IMR-90 (cell line): ENCODE measurements at regions not wholly inside any gene's neighbourhood (a gene's known extent, or its start where the extent isn't known, plus 50 kb on each side); places are given as distances from the start of the nearest gene placed in this dataset.

ENCODE experiments used
- ATAC-seq: fragments of 200-7000 bp; cut with Tn5 transposase; 2 replicates; pipeline ENCODE4 v1.9.1; 2020; ENCODE audit warnings: low read depth, mild to moderate bottlenecking, moderate library complexity
- BruUV-seq: library from RNA; stranded (reverse); fragments of 400-500 nt; replicated peaks from 2 replicates; lab custom pipeline; 2021; lab: Mats Ljungman, UMichigan
- CTCF ChIA-PET: fragments of 300-600 bp; formaldehyde crosslinking; extraction: SDS; loops from one replicate; lab custom pipeline; 2021; ENCODE audit warnings: antibody characterized with exemption; lab: Yijun Ruan, JAX
- POLR2A ChIA-PET: fragments of 300-600 bp; sonication (Branson Sonifier 250); formaldehyde crosslinking; loops from one replicate; lab custom pipeline; 2022; ENCODE audit warnings: antibody characterized with exemption; ENCODE audit not compliant: unreplicated experiment; lab: Charles Lee
- DNase-seq: peaks from one replicate; pipeline ENCODE4 v3.0.0; 2013
- H2AFZ ChIP-seq: replicated peaks from 2 replicates; pipeline ENCODE3; 2013; ENCODE audit warnings: low read length, mild to moderate bottlenecking; ENCODE audit not compliant: poor library complexity
- H2AK5ac ChIP-seq: 2 replicates; pipeline ENCODE4 v1.6.1; 2013; ENCODE audit warnings: low read depth, low read length, inconsistent platforms
- H2AK9ac ChIP-seq: replicated peaks from 2 replicates; pipeline ENCODE3; 2013; ENCODE audit warnings: mild to moderate bottlenecking, low read depth, low read length, moderate library complexity; ENCODE audit not compliant: poor library complexity
- H2BK120ac ChIP-seq: 2 replicates; pipeline ENCODE4 v1.6.1; 2013; ENCODE audit warnings: low read depth, low read length, inconsistent platforms
- H2BK15ac ChIP-seq: 3 replicates; pipeline ENCODE4 v1.6.1; 2013; ENCODE audit warnings: low read depth, low read length, inconsistent platforms
- H2BK20ac ChIP-seq: 2 replicates; pipeline ENCODE4 v1.6.1; 2013; ENCODE audit warnings: low read depth, mild to moderate bottlenecking, inconsistent platforms, low read length, moderate library complexity
- H2BK5ac ChIP-seq: 2 replicates; pipeline ENCODE4 v1.6.1; 2013; ENCODE audit warnings: mild to moderate bottlenecking, low read depth, low read length, inconsistent platforms; ENCODE audit not compliant: poor library complexity, severe bottlenecking
- H3K14ac ChIP-seq: replicated peaks from 2 replicates; pipeline ENCODE4 v1.6.1; 2013; ENCODE audit warnings: low read depth, low read length, inconsistent platforms
- H3K18ac ChIP-seq: 2 replicates; pipeline ENCODE4 v1.6.1; 2013; ENCODE audit warnings: low read depth, low read length, control low read depth
- H3K23ac ChIP-seq: 2 replicates; pipeline ENCODE4 v1.6.1; 2013; ENCODE audit warnings: low read depth, low read length, inconsistent platforms
- H3K27ac ChIP-seq: 2 replicates; pipeline ENCODE4 v1.5.1; 2013; ENCODE audit warnings: mild to moderate bottlenecking, control low read depth, low read length; ENCODE audit not compliant: insufficient read depth
- H3K27me3 ChIP-seq: 2 replicates; pipeline ENCODE4 v1.6.1; 2013; ENCODE audit warnings: low read length; ENCODE audit not compliant: control insufficient read depth, insufficient read depth
- H3K36me3 ChIP-seq: 2 replicates; pipeline ENCODE4 v1.6.1; 2013; ENCODE audit warnings: low read length, mixed read lengths; ENCODE audit not compliant: control insufficient read depth, insufficient read depth
- H3K4ac ChIP-seq: 2 replicates; pipeline ENCODE4 v1.6.1; 2013; ENCODE audit warnings: low read depth, low read length, inconsistent platforms
- H3K4me1 ChIP-seq: 2 replicates; pipeline ENCODE4 v1.6.1; 2013; ENCODE audit warnings: low read length, mixed read lengths; ENCODE audit not compliant: control insufficient read depth, insufficient read depth
- H3K4me2 ChIP-seq: 2 replicates; pipeline ENCODE4 v1.6.1; 2013; ENCODE audit warnings: low read depth, mild to moderate bottlenecking, control low read depth, low read length, moderate library complexity
- H3K4me3 ChIP-seq: 2 replicates; pipeline ENCODE4 v1.5.1; 2013; ENCODE audit warnings: low read depth, mild to moderate bottlenecking, control low read depth, low read length, moderate library complexity; ENCODE audit not compliant: insufficient read depth
- H3K56ac ChIP-seq: 2 replicates; pipeline ENCODE4 v1.6.1; 2013; ENCODE audit warnings: low read length, inconsistent platforms; ENCODE audit not compliant: insufficient read depth; ENCODE audit errors: extremely low read depth
- H3K79me1 ChIP-seq, 2 experiments: 2 replicates each; pipeline ENCODE4 v1.6.1; 2013; ENCODE audit warnings: low read length in 2 of 2, inconsistent platforms in 1 of 2, low read depth in 1 of 2
- H3K9ac ChIP-seq: 2 replicates; pipeline ENCODE4 v1.6.1; 2013; ENCODE audit warnings: low read depth, low read length, control low read depth
- H3K9me1 ChIP-seq: 2 replicates; pipeline ENCODE4 v1.6.1; 2013; ENCODE audit warnings: low read length, inconsistent platforms; ENCODE audit not compliant: insufficient read depth
- H3K9me3 ChIP-seq: 2 replicates; pipeline ENCODE4 v1.6.1; 2013; ENCODE audit warnings: low read length; ENCODE audit not compliant: control insufficient read depth, insufficient read depth
- H4K20me1 ChIP-seq: 2 replicates; pipeline ENCODE4 v1.6.1; 2013; ENCODE audit warnings: low read length, inconsistent platforms; ENCODE audit not compliant: insufficient read depth
- H4K5ac ChIP-seq: 2 replicates; pipeline ENCODE4 v1.6.1; 2013; ENCODE audit warnings: mild to moderate bottlenecking, low read depth, low read length, control low read depth
- H4K8ac ChIP-seq, 2 experiments: 2 replicates each; pipeline ENCODE4 v1.6.1; 2013; ENCODE audit warnings: low read depth in 2 of 2, low read length in 2 of 2, control low read depth in 1 of 2, inconsistent platforms in 1 of 2
- H4K91ac ChIP-seq: 2 replicates; pipeline ENCODE4 v1.6.1; 2013; ENCODE audit warnings: low read depth, low read length, inconsistent platforms; ENCODE audit not compliant: insufficient read depth
- CEBPB ChIP-seq: IDR thresholded peaks from 2 replicates; pipeline ENCODE4 v1.6.1; 2012; ENCODE audit warnings: low read depth, low read length, improper control_type of control experiment
- MAZ ChIP-seq: IDR thresholded peaks from 2 replicates; pipeline ENCODE4 v1.6.1; 2012; ENCODE audit warnings: low read depth, mild to moderate bottlenecking, low read length, improper control_type of control experiment, moderate library complexity, borderline replicate concordance
- POLR2A ChIP-seq: IDR thresholded peaks from 2 replicates; pipeline ENCODE4 v1.6.1; 2012; ENCODE audit warnings: mild to moderate bottlenecking, low read depth, low read length
- WGBS, 2 experiments: methylation state at CpG; one replicate each; pipeline versions ENCODE4 v1.1.5 to v1.1.7; 2013; ENCODE audit warnings: missing lambda C conversion rate in 2 of 2; ENCODE audit not compliant: insufficient read length in 1 of 2; ENCODE audit errors: extremely low coverage in 2 of 2; 5-methylcytosine and 5-hydroxymethylcytosine counted together
- dilution Hi-C: fragments of 300-500 bp; cut with HindIII; formaldehyde crosslinking; loops from one replicate; pipeline ENCODE4 v1.14.3; 2018; ENCODE audit warnings: low sequenced_read_pairs; ENCODE audit not compliant: unreplicated experiment
- in situ Hi-C: fragments of 300-500 bp; cut with MboI; formaldehyde crosslinking; loops from 3 replicates; pipeline ENCODE4 v1.14.3; 2019; ENCODE audit warnings: low sequenced_read_pairs, inconsistent platforms, mixed read lengths
- intact Hi-C: fragments of 100-400 bp; cut with micrococcal nuclease; formaldehyde crosslinking; loops from 2 replicates; pipeline ENCODE4 v1.10.0; 2022

GRCh38 chr15:81589671-81590070 lies 215.7 kb upstream of the TMC3 start:
- H2BK20ac ChIP-seq, result no peak overlapping the region
- H3K27me3 ChIP-seq, result no peaks in the 10 kb centered on the region; the same call in 1 of the 2 replicates
- intact Hi-C loops, result no loop called here
- H3K4me3 ChIP-seq, result no peak overlapping the region
- no CpG with 5 or more reads among the region's 4 CpGs for WGBS, 2 experiments
- H3K4me2 ChIP-seq, result no peak overlapping the region
- dilution Hi-C loops, result no loop called here
- no peaks in the 10 kb centered on the region for H4K20me1 ChIP-seq
- H3K18ac ChIP-seq, result no peak overlapping the region
- no peak overlapping the region for H2AK9ac ChIP-seq
- ATAC-seq, result no peak
- H4K8ac ChIP-seq, result no peak overlapping the region
- no peak overlapping the region for H2AFZ ChIP-seq
- H3K36me3 ChIP-seq, result no peaks in the 10 kb centered on the region
- H2BK15ac ChIP-seq, result no peak overlapping the region
- no peak overlapping the region for H4K5ac ChIP-seq
- no peak overlapping the region for H2BK120ac ChIP-seq
- in situ Hi-C loops, result no loop called here
- H3K9ac ChIP-seq, result no peak overlapping the region
- H2BK5ac ChIP-seq, result no peak overlapping the region
- no peak overlapping the region for H3K14ac ChIP-seq
- TF ChIP-seq CEBPB (no peak), POLR2A (no peak), MAZ (no peak)
- no peak overlapping the region for H3K23ac ChIP-seq
- ChIA-PET POLR2A (no interaction called here), CTCF (interaction anchor here (0.5 kb wide), 1 partner anchor 442 kb away, joined by 4 read pairs; no protein-coding TSS in a partner anchor)
- no peak overlapping the region for H4K91ac ChIP-seq
- no peak overlapping the region for H3K56ac ChIP-seq
- DNase-seq, result no peak
- no peak overlapping the region for H3K27ac ChIP-seq
- no peak overlapping the region for H2AK5ac ChIP-seq
- H3K4me1 ChIP-seq, result no peaks in the 10 kb centered on the region
- H3K79me1 ChIP-seq, result no peaks in the 10 kb centered on the region
- peaks cover 2% of the 10 kb centered on the region; the same call in 1 of the 2 replicates for H3K9me3 ChIP-seq
- H3K4ac ChIP-seq, result no peak overlapping the region
- no peaks in the 10 kb centered on the region for H3K9me1 ChIP-seq
- BruUV-seq, result no TSS peak
